ENCODE measurements at regions not wholly inside any gene's neighbourhood (a gene's known extent, or its start where the extent isn't known, plus 50 kb on each side); places are given as distances from the start of the nearest gene placed in this dataset.

GRCh38 chr3:187808527-187808895 lies 63.2 kb upstream of the BCL6 start:
- TF ChIP-seq CTCF (IDR thresholded peaks at IDR 0.05) = no peak
- no peak overlapping the region for H3K4me3 ChIP-seq
- ATAC-seq (no peak), DNase-seq (no peak)
- H3K27me3 ChIP-seq = peaks cover 0 to 4% (median 0%) of the 10 kb centered on the region in 7 donors
- intact Hi-C loops (cut with DNase I) = no loop called here
- H3K9me3 ChIP-seq = peaks cover 0 to 4% (median 0%) of the 10 kb centered on the region in 11 donors
- H3K4me1 ChIP-seq = peaks cover 0 to 17% (median 0%) of the 10 kb centered on the region in 9 donors
- WGBS, 2 donors = 69% methylated on average over 3 of the region's 3 CpGs
- H3K27ac ChIP-seq = no peak overlapping the region
- H3K36me3 ChIP-seq = no peaks in the 10 kb centered on the region

DNA sequence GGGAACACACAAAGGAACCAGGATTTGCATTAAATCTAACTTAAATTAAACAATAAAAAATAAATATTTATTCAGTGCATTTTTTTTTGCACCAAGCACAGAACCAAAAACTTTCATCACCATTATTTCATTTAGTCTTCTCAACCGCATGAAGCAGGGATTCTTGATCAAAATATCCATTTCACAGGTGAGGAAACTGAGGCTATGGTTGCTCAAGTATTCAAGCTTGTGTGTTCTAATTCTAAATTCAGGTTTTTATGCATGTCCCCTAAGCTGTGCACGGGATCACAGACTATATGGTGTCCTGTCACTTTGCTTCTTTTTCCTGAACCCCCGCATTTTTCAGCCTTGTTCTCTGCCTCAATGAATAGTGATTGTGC lies 64.3 kb upstream of the BCL6 start:
- TF ChIP-seq CTCF (IDR thresholded peaks at IDR 0.05) = no peak
- no peak overlapping the region for H3K4me3 ChIP-seq
- no peaks in the 10 kb centered on the region for H3K36me3 ChIP-seq
- no peak overlapping the region for H3K27ac ChIP-seq
- peaks cover 0 to 4% (median 0%) of the 10 kb centered on the region in 11 donors for H3K9me3 ChIP-seq
- 82 to 88% methylated on average over 3 of the region's 3 CpGs for WGBS, 2 donors
- peaks cover 0 to 3% (median 0%) of the 10 kb centered on the region in 7 donors for H3K27me3 ChIP-seq
- H3K4me1 ChIP-seq = peaks cover 0 to 17% (median 0%) of the 10 kb centered on the region in 9 donors
- intact Hi-C loops (cut with DNase I) = no loop called here
- no peak for DNase-seq
- ATAC-seq = no peak

DNA sequence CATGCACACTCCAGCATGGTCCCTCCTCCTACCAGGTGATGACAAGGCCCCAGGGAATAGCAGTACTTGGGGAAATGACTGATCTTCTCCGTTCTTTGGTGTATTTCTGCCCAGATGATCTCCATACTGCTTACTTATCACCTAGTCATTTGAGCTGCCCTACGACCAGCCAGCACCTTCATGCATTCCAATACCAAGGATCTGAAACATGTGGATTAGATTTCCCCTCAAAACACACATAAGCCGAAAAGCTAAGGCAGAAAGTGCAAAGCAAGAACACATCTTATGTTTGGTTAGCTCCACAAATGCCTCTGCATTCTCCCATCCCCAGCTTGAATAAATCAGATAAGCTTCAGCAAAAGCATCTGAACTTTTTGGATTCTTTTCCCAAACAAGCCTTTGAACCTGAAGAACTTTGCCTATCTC lies 64.8 kb upstream of the BCL6 start:
- Histone ChIP-seq H3K9me3 (peaks cover 0 to 4% (median 0%) of the 10 kb centered on the region in 11 donors), H3K4me3 (no peak overlapping the region), H3K27ac (no peak overlapping the region), H3K4me1 (peaks cover 0 to 17% (median 0%) of the 10 kb centered on the region in 9 donors), H3K36me3 (no peaks in the 10 kb centered on the region), H3K27me3 (no peaks in the 10 kb centered on the region)
- WGBS, 2 donors = 70 to 81% methylated on average over 3 of the region's 3 CpGs
- ATAC-seq = no peak
- no peak for DNase-seq
- no peak for TF ChIP-seq CTCF (IDR thresholded peaks at IDR 0.05)
- intact Hi-C loops (cut with DNase I) = no loop called here

GRCh38 chr3:187811585-187812250 lies 66.5 kb upstream of the BCL6 start:
- Histone ChIP-seq H3K36me3 (no peaks in the 10 kb centered on the region), H3K27ac (peak overlapping the region in 1 of 10 donors; percentile 56), H3K4me3 (no peak overlapping the region), H3K4me1 (peaks cover 0 to 17% (median 0%) of the 10 kb centered on the region in 9 donors), H3K9me3 (no peaks in the 10 kb centered on the region), H3K27me3 (no peaks in the 10 kb centered on the region)
- ATAC-seq (no peak), DNase-seq (no peak)
- no peak for TF ChIP-seq CTCF (IDR thresholded peaks at IDR 0.05)
- intact Hi-C loops (cut with DNase I) = no loop called here
- WGBS, 2 donors = 89 to 91% methylated on average over 4 of the region's 4 CpGs
